Neuronal stem cell (in vitro differentiated cells): ENCODE measurements at regions not wholly inside any gene's neighbourhood (a gene's known extent, or its start where the extent isn't known, plus 50 kb on each side); places are given as distances from the start of the nearest gene placed in this dataset.

Experiments used
- DNase-seq: peaks from one replicate; pipeline ENCODE4 v3.0.0-alpha.2; 2013; ENCODE audit warnings: low spot score
- H2AFZ ChIP-seq: one replicate; pipeline ENCODE4 v1.6.1; 2013; ENCODE audit warnings: mild to moderate bottlenecking, low read length, inconsistent platforms
- H2AK5ac ChIP-seq: 2 replicates; pipeline ENCODE4 v1.6.1; 2013; ENCODE audit warnings: low read depth, mild to moderate bottlenecking, inconsistent platforms, low read length, moderate library complexity, mixed read lengths
- H2BK120ac ChIP-seq: 2 replicates; pipeline ENCODE4 v1.6.1; 2013; ENCODE audit warnings: low read depth, mild to moderate bottlenecking, inconsistent platforms, low read length, moderate library complexity, mixed read lengths
- H2BK12ac ChIP-seq: one replicate; pipeline ENCODE4 v1.6.1; 2013; ENCODE audit warnings: low read length, inconsistent platforms
- H2BK15ac ChIP-seq: 2 replicates; pipeline ENCODE4 v1.6.1; 2013; ENCODE audit warnings: mild to moderate bottlenecking, low read length, inconsistent platforms, mixed read lengths
- H2BK5ac ChIP-seq: one replicate; pipeline ENCODE4 v1.6.1; 2013; ENCODE audit warnings: inconsistent platforms, mild to moderate bottlenecking, low read length, moderate library complexity
- H3K14ac ChIP-seq: one replicate; pipeline ENCODE4 v1.6.1; 2013; ENCODE audit warnings: low read length, inconsistent platforms
- H3K18ac ChIP-seq: 2 replicates; pipeline ENCODE4 v1.6.1; 2013; ENCODE audit warnings: low read length, inconsistent platforms
- H3K23ac ChIP-seq: 2 replicates; pipeline ENCODE4 v1.6.1; 2013; ENCODE audit warnings: low read depth, mild to moderate bottlenecking, mixed read lengths, low read length, inconsistent platforms; ENCODE audit not compliant: poor library complexity
- H3K27ac ChIP-seq: replicated peaks from 3 replicates; pipeline ENCODE4 v1.5.1; 2013; ENCODE audit warnings: low read length, inconsistent platforms
- H3K27me3 ChIP-seq, 3 experiments: 2 replicates each; pipeline ENCODE4 v1.6.1; 2013; ENCODE audit warnings: low read length in 3 of 3, mild to moderate bottlenecking in 2 of 3, inconsistent platforms in 1 of 3, low read depth in 1 of 3, mixed read lengths in 1 of 3, moderate library complexity in 1 of 3; ENCODE audit not compliant: control insufficient read depth in 3 of 3, insufficient read depth in 3 of 3
- H3K36me3 ChIP-seq, 2 donors: replicated peaks in 1 of 2; 2 replicates each; pipeline ENCODE4 v1.6.1; 2013; ENCODE audit warnings: low read length in 2 of 2; ENCODE audit not compliant: control insufficient read depth in 2 of 2, insufficient read depth in 2 of 2
- H3K4ac ChIP-seq: 2 replicates; pipeline ENCODE4 v1.6.1; 2013; ENCODE audit warnings: inconsistent platforms, mild to moderate bottlenecking, low read length, moderate library complexity
- H3K4me1 ChIP-seq, 2 donors: 1 replicate in 1 of 2; 2 replicates in 1 of 2; pipeline ENCODE4 v1.6.1; 2013; ENCODE audit warnings: low read length in 2 of 2, low read depth in 1 of 2; ENCODE audit not compliant: control insufficient read depth in 2 of 2, insufficient read depth in 1 of 2
- H3K4me2 ChIP-seq: one replicate; pipeline ENCODE4 v1.6.1; 2013; ENCODE audit warnings: mild to moderate bottlenecking, low read length, inconsistent platforms; ENCODE audit not compliant: insufficient read depth, poor library complexity, severe bottlenecking
- H3K4me3 ChIP-seq, 2 donors: 2 replicates each; pipeline ENCODE4 v1.5.1; 2013; ENCODE audit warnings: low read length in 2 of 2, mild to moderate bottlenecking in 2 of 2, inconsistent platforms in 1 of 2, moderate library complexity in 1 of 2
- H3K79me1 ChIP-seq: one replicate; pipeline ENCODE4 v1.6.1; 2013; ENCODE audit warnings: low read depth, mild to moderate bottlenecking, inconsistent platforms, low read length, moderate library complexity
- H3K9ac ChIP-seq: one replicate; pipeline ENCODE4 v1.6.1; 2013; ENCODE audit warnings: mild to moderate bottlenecking, low read depth, low read length, inconsistent platforms; ENCODE audit not compliant: poor library complexity
- H3K9me3 ChIP-seq, 2 donors: replicated peaks in 1 of 2; 2 replicates each; pipeline versions ENCODE3 to v1.6.1; 2013; ENCODE audit warnings: low read length in 2 of 2, mild to moderate bottlenecking in 2 of 2, inconsistent platforms in 1 of 2, low read depth in 1 of 2, mixed read lengths in 1 of 2, moderate library complexity in 1 of 2; ENCODE audit not compliant: control insufficient read depth in 2 of 2, insufficient read depth in 1 of 2
- H4K8ac ChIP-seq: one replicate; pipeline ENCODE4 v1.6.1; 2013; ENCODE audit warnings: low read depth, mild to moderate bottlenecking, inconsistent platforms, low read length, moderate library complexity
- H4K91ac ChIP-seq: one replicate; pipeline ENCODE4 v1.6.1; 2013; ENCODE audit warnings: low read length, low read depth, mild to moderate bottlenecking, inconsistent platforms; ENCODE audit not compliant: poor library complexity
- WGBS, 2 donors: extraction: QIAGEN DNeasy Blood & Tissue Kit; methylation state at CpG; one replicate each; pipeline ENCODE4 v1.1.7; 2013; ENCODE audit warnings: missing lambda C conversion rate in 2 of 2, mixed read lengths in 1 of 2; ENCODE audit not compliant: insufficient read length in 2 of 2, insufficient replicate concordance in 1 of 2; ENCODE audit errors: extremely low coverage in 2 of 2; 5-methylcytosine and 5-hydroxymethylcytosine counted together

DNA sequence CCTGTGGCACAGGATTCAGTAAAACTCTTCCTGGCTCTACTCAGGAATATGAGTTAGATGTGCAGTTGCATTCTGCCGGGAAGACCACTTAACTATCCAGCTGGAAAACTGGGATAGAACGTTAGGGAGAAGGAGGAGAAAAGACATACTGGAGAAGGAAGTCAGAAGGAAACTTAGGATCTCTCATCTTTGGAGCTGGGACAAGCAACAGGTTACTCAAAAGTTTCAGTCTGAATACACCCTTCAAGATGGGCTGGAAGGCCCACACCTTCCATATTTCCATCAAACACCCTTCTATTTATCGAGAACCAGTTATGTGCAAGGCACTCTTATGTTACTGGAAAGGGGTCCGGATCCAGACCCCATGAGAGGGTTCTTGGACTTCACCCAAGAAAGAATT is 440.4 kb upstream of the NRP1 start:
- Histone ChIP-seq H2BK15ac (no peak overlapping the region), H3K4me1 (peaks cover 18 to 27% of the 10 kb centered on the region in 2 donors), H3K4ac (no peak overlapping the region), H3K27me3 (no peaks in the 10 kb centered on the region), H3K14ac (no peak overlapping the region), H3K4me2 (no peak overlapping the region), H2BK12ac (no peak overlapping the region), H3K9ac (no peak overlapping the region), H3K27ac (no peak overlapping the region), H2AFZ (no peak overlapping the region), H3K36me3 (no peaks in the 10 kb centered on the region), H3K79me1 (no peaks in the 10 kb centered on the region), H4K91ac (no peak overlapping the region), H4K8ac (no peak overlapping the region), H3K23ac (no peak overlapping the region), H3K18ac (no peak overlapping the region), H2BK120ac (no peak overlapping the region), H2BK5ac (no peak overlapping the region), H3K4me3 (no peak overlapping the region), H2AK5ac (peak overlapping the region; percentile 28), H3K9me3 (peaks cover 0 to 4% of the 10 kb centered on the region in 2 donors)
- DNase-seq = no peak
- WGBS, 2 donors = no CpG with 5 or more reads among the region's 4 CpGs

- Histone ChIP-seq H3K9ac (no peak overlapping the region), H2AFZ (peak overlapping the region; percentile 18), H2BK12ac (no peak overlapping the region), H3K4me1 (peaks cover 18 to 27% of the 10 kb centered on the region in 2 donors), H3K18ac (peak overlapping the region; percentile 62), H4K91ac (no peak overlapping the region), H3K36me3 (no peaks in the 10 kb centered on the region), H2BK5ac (no peak overlapping the region), H3K4me3 (no peak overlapping the region), H3K14ac (no peak overlapping the region), H2BK15ac (no peak overlapping the region), H3K27ac (no peak overlapping the region), H3K23ac (no peak overlapping the region), H3K4ac (no peak overlapping the region), H3K9me3 (peaks cover 0 to 8% of the 10 kb centered on the region in 2 donors), H3K4me2 (no peak overlapping the region), H3K79me1 (no peaks in the 10 kb centered on the region), H3K27me3 (no peaks in the 10 kb centered on the region), H2BK120ac (no peak overlapping the region), H4K8ac (no peak overlapping the region), H2AK5ac (peak overlapping the region; percentile 5)
- no peak for DNase-seq
- WGBS, 2 donors = no CpG with 5 or more reads among the region's 21 CpGs
These were observed 439.5 kb upstream of the NRP1 start for GRCh38 chr10:33773886-33774480.

- Histone ChIP-seq H3K4me3 (peak overlapping the region in 1 of 2 donors; percentile 4), H2BK12ac (no peak overlapping the region), H3K4ac (no peak overlapping the region), H2AK5ac (no peak overlapping the region), H2BK120ac (no peak overlapping the region), H3K18ac (no peak overlapping the region), H3K14ac (no peak overlapping the region), H3K27ac (no peak overlapping the region), H3K9me3 (peaks cover 0 to 8% of the 10 kb centered on the region in 2 donors), H4K8ac (no peak overlapping the region), H2BK5ac (no peak overlapping the region), H3K4me2 (no peak overlapping the region), H3K9ac (no peak overlapping the region), H3K79me1 (no peaks in the 10 kb centered on the region), H2AFZ (peak overlapping the region; percentile 45), H3K27me3 (no peaks in the 10 kb centered on the region), H4K91ac (no peak overlapping the region), H3K23ac (no peak overlapping the region), H2BK15ac (no peak overlapping the region), H3K36me3 (no peaks in the 10 kb centered on the region), H3K4me1 (peaks cover 18 to 27% of the 10 kb centered on the region in 2 donors)
- WGBS, 2 donors = no CpG with 5 or more reads among the region's 4 CpGs
- DNase-seq = no peak
These were observed 438.7 kb upstream of the NRP1 start for GRCh38 chr10:33773253-33773573.

DNA sequence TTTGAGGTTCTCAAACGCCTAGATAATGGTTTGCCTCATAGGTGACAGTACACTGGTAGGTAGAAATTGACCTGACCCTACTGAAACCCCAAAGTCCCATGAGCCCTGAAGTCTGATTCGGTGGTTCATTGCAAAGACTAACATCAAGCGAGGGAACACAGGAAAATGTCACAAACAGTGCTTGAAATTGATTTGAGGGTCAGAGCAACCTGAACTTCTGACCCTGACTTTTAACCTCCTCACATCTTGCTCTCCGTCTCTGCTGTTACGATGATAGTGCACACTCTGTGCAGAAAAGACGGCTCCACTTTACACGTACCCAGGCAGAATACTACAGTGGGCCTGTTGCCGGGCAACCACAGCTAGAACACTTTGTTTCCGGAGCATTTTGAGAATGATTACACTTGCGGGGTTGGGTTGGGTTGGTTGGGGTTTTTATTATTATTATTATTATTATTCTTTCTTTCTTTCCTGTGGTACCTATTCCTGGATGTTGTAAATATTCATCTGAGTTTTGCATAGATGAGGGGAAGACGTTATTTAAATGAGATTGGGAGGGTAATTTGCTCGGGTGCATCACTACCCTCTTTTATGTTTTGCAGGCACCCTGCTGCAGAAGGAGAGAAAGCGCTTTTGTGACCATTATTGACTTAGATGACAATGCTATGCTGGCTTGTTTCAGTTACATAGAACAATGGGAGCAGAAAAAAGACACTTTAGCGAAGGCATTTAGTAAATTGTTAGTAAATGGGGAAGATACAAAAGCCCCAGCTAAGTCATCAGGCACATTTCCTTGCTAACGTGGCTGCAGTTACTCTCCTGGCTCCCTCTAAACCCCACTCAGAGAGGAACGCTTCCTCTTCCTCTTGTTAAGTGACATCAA is 438.1 kb upstream of the NRP1 start:
- WGBS, 2 donors = no CpG with 5 or more reads among the region's 16 CpGs
- no peak overlapping the region for H3K27ac ChIP-seq
- DNase-seq = peak; percentile 39

More for the DNA sequence above, 438.1 kb upstream of the NRP1 start:
- Histone ChIP-seq H3K79me1 (no peaks in the 10 kb centered on the region), H3K4me1 (peaks cover 17 to 26% of the 10 kb centered on the region in 2 donors), H2BK15ac (no peak overlapping the region), H2BK12ac (no peak overlapping the region), H3K9me3 (peaks cover 0 to 8% of the 10 kb centered on the region in 2 donors), H3K23ac (no peak overlapping the region), H2AFZ (peak overlapping the region; percentile 45), H3K18ac (no peak overlapping the region), H4K8ac (no peak overlapping the region), H3K14ac (no peak overlapping the region), H3K27me3 (no peaks in the 10 kb centered on the region), H3K4ac (no peak overlapping the region), H3K4me2 (no peak overlapping the region), H2BK5ac (no peak overlapping the region), H3K36me3 (no peaks in the 10 kb centered on the region), H3K4me3 (peak overlapping the region in 1 of 2 donors; percentile 4), H2BK120ac (no peak overlapping the region), H3K9ac (no peak overlapping the region), H2AK5ac (no peak overlapping the region), H4K91ac (no peak overlapping the region)
